Tibial nerve (tissue), 4 donors: ENCODE measurements at regions not wholly inside any gene's neighbourhood (a gene's known extent, or its start where the extent isn't known, plus 50 kb on each side); places are given as distances from the start of the nearest gene placed in this dataset.

Experiments
- EP300 ChIP-seq, 2 donors: sonication (generic); formaldehyde crosslinking; IDR thresholded peaks; one replicate each; pipeline ENCODE4 v1.6.1; 2017; ENCODE audit warnings: antibody characterized with exemption in 2 of 2, mild to moderate bottlenecking in 1 of 2
- TF ChIP-seq, protein P1 (sequence below), 5 experiments: fragments of 200-600 bp in 3 of 5; fragments of 450-650 bp in 2 of 5; sonication (generic) in 3 of 5; IDR thresholded peaks; one replicate each; pipeline ENCODE4 v1.5.1; 2016 to 2019; ENCODE audit warnings: antibody characterized with exemption in 5 of 5, mild to moderate bottlenecking in 3 of 5, moderate library complexity in 2 of 5

DNA sequence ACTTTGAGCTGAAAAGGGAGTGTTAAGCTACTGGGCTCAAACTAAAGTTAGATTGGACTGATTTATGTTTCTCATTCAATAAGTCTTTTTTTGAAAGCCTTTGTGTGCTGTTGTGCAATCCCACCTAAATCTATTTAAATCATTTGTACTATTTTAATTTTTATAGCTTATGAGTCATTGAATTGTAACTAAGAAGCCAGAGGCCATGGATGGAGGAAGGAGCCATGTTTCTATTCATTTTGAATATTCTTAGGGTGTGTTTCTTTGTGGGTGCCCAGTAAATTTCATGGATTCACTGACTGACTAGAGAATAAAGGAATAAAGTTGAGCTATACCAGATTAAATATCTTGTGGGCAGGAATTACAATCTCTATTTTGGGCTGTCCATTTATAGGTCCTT, 238.5 kb downstream of the KIF4B start:
- TF ChIP-seq EP300 (IDR thresholded peaks at IDR 0.05): no peak
- TF ChIP-seq, protein P1, sequence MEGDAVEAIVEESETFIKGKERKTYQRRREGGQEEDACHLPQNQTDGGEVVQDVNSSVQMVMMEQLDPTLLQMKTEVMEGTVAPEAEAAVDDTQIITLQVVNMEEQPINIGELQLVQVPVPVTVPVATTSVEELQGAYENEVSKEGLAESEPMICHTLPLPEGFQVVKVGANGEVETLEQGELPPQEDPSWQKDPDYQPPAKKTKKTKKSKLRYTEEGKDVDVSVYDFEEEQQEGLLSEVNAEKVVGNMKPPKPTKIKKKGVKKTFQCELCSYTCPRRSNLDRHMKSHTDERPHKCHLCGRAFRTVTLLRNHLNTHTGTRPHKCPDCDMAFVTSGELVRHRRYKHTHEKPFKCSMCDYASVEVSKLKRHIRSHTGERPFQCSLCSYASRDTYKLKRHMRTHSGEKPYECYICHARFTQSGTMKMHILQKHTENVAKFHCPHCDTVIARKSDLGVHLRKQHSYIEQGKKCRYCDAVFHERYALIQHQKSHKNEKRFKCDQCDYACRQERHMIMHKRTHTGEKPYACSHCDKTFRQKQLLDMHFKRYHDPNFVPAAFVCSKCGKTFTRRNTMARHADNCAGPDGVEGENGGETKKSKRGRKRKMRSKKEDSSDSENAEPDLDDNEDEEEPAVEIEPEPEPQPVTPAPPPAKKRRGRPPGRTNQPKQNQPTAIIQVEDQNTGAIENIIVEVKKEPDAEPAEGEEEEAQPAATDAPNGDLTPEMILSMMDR (IDR thresholded peaks at IDR 0.05): no peak
